Stimulated activated naive CD4-positive, alpha-beta T cell (primary cell): ENCODE measurements at regions not wholly inside any gene's neighbourhood (a gene's known extent, or its start where the extent isn't known, plus 50 kb on each side); places are given as distances from the start of the nearest gene placed in this dataset.
"Not testable (repeated sequence)": the region's sequence is repeated elsewhere in the genome, so short reads cannot be mapped to it uniquely, and the experiment has no call there.

Source experiments
- DNase-seq, 6 experiments: peaks; one replicate each; lab custom pipeline; 2025; lab: John Stamatoyannopoulos, UW

DNA sequence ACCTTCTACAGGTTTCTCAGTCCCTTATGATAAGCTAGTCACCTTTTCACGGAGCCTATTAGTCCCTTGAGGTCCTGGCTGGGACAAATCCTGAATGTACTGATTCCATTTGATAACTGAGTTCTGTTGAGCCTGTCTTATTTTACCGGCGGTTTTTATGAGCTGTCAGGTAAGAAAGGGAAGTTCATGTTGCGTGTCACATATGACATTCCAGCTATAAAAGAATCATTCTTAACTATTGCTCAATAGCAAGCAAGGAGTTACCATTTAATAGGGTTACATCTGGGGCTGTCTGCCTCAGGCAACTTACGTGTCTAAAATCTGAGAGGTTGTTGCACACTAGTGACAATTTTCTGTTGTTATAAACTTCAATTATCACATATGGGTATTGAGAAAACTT lies 394.6 kb downstream of the TECRL start:
- no peak for DNase-seq

DNA sequence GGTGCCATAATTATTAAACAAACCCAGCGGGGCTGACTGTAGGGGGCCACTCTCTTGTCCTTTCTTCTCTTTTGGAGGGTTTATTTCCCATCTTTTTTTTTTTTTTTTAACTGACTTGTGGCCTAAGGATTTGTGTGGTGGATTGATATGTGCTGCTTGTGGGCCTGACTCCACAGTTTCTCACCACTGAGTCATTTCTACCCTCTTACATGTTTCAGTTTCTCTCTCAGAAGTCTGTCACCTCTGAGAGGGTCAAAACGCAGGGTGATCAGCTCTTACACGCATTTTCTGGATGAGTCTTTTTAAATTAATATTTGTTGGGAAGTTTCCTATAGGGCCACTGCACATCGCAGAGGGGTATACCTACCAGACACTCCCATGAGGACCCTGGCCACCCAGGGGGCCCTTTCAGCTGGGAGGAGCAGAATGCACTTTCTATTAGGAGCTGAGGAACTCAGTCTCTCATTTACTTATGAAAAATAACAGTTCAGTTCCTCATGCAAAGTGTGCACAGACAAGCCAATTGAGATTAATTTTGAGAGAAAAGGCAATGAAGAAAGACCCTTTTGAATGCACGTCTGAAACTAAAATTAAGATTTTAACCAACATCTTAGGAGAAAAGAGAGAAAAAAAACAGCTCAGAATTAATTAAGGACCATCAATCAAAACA lies 407.9 kb downstream of the TECRL start:
- no peak for DNase-seq

DNA sequence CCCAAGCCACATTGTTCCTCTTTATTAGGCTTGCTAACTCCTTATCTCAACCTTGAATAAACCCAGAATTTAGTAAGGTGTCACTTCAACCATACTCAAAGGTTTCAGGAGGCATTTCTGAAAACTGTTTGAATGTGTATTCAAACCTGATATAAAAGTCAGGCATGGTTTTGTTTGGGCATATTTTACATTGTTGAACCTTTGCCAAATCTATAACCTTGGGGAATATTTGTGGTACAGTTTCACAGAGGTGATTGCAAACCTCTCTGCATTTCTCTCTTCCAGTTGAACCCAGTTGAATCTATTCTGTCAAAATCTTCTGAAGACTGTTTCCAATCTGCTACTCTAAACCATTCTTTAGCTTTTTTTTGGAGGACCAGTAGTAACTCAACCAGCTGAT lies 409.0 kb downstream of the TECRL start:
- no peak for DNase-seq

DNA sequence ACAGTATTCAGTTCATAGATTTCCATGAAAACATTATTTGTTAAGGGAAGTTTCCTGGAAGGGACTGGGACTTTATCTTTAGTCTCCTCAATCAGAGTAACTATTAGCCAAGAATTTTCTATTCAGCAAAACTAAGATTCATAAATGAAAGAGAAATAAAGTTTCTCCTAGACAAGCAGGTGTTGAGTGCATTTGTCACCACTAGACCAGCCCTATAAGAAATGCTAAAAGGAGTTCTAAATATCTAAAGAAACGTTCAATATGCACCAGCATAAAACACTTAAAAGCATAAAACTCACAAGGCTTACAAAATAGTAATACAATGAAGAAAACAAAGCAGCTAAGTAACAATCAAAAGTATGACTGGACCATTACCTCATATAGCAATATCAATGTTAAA lies 423.0 kb downstream of the TECRL start:
- DNase-seq, result no peak

DNA sequence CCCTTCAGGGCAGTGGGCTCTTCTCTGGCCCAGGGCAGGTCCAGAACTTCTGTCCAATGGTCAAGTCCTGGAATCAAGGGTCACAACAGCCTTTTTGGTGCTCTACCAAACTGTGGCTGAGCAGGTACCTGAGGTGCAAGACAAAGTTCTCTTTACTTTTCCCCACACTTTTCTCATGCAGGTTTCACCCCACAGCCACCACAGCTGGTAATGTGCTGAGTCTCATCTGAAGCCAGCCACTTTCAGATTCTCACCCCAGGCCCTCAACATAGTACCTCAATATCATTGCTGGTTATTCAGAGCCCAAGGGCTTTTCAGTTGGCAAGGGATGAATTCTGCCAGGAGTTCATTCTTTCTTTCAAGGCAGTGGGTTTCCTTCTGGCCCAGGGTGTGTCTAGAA lies 426.0 kb downstream of the TECRL start:
- no peak for DNase-seq

DNA sequence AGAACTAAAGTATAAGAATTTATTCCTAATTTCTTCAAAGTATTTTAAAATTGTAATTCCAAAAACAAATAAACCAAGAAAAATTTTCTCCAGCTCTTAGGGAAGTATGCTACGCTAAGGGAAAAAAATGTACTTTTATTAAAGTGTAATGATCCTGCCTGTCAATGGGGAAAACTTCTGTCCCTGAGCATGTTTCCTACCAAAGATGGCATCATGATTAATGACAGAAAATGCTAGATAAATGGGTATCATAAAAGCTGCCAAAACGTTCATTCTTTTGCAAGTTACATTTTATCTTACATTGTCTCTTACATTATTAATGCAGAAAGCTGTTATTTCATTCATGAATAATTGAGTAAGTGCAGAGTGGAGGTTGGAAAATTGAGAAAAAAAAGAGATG lies 443.4 kb downstream of the TECRL start:
- DNase-seq, result no peak

DNA sequence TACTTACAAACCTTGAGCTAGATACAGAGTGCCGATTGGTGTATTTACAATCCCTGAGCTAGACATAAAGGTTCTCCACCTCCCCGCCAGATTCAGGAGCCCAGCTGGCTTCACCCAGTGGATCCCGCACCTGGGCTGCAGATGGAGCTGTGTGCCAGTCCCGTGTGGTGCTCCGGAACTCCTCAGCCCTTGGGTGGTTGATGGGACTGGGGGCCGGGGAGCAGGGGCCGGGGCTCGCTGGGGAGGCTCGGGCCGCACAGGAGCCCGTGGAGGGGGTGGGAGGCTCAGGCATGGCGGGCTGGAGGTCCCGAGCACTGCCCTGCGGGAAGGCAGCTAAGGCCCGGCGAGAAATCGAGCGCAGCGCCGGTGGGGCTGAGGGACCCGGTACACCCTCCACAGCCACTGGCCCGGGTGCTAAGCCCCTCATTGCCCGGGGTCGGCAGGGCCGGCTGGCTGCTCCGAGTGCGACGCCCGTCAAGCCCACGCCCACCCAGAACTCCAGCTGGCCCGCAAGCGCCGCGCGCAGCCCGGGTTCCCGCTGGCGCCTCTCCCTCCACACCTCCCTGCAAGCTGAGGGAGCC lies 466.5 kb downstream of the TECRL start:
- DNase-seq, result not testable (repeated sequence)

DNA sequence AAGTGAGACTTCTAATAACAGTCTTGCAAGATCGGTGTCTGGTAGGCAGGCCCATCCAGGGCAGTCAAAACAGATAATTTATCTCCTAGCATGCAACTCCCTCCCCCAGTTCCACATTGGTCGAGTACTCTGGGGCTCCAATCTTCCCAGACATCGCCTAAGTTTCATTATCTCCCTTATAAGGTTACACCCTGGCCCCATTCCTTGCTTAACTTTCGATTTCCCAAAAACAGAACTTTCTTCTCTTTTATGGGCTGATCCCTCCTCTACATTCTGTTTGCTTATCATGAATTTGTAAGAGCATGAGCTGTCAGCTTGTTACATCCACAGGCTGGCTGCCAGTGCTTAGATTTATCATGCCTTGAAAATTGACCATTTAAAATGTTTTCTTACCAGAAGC lies 471.3 kb downstream of the TECRL start:
- no peak for DNase-seq

DNA sequence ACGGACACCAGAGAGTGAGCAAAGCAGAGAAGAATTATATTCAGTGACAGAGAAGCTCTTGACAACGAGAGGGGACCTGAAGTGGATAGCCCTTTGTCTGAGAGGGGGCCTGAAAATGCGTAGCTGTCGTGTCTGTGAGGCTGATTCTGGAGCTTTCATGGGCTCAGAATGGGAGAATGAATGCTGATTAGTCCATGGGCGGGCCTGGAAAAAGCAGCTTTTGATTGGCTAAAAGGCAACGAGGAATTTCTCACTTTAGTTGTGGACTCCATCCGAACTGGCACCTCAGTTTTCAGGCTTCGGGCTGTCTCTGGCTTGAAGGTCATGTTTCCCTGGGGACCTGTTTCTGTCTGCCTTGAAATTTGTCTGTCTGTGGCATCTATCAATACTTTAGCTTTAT lies 487.1 kb downstream of the TECRL start:
- no peak for DNase-seq

DNA sequence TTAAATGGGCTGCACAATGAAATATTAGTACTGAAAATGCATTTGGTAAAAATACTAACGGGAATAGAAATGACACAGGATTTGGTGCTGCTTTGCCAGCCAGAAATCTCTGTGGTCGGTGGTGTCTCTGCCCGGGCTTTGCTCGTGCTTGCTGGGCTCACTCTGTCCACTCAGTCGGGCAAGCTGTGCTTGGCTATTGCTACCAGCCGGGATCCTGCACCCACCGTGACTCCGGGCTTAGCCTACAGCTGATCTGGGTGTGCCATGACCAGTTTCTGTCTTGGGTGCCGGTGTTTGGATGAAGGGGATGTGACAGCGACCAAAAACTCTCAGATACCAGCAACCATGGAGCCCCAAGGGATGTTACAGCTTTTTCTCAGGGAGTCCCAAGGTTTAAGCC lies 487.7 kb downstream of the TECRL start:
- DNase-seq, result no peak

DNA sequence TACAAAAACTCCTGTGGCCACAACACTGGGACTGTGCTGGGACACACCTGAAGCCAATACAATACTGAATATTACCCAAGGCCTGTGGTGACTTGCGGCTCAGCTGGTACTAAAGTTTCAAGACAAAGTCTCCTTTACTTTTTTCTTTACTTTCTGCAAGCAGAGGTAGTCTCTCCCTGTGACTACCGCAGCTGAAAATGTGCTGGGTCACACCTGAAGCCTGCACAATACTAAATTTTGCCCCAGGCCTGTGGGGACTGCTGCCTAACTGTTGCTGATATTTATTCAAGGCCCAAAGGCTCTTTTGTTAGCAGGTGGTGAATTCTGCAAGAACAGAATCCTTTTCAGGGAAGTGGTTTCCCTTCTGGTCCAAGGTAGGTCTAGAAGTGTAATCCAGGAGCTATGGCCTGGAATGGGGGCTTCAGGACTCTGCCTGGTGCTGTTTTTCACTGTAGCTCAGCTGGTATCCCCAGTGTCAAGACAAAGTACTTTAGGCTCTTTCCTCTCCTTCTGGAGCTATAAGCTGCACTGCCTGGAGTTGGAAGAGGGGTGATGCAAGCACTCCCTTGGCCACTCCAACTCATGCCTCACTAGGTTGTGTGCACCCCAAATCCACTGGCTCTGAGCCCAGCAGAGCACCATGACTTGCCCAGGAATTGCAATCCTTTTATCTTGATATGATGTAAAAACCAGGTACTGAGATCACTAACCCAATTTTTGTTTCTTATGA lies 489.4 kb downstream of the TECRL start:
- no peak for DNase-seq

DNA sequence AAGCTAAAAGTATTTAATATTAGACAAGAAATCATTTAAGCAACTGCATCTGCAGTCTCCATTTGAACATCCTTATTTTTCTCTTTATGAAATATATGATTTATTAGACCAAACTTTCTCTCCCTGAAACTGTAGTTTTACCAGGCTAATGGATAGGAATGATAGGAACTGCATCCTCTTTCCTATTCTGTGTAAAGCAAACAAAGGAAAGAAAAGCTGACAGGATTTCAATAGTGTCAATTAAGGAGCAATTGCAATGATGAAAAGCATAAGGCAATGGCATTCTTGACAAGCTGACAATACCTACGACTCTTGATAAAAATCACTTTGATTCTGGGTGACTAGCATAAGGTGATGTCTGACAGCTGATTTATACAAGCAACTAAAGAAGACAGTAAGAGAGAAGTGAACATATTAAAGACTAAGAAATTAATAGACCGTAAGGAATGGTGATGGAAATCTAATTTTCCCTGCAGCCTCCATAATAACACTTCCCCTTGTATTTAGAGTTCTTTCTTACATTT lies 502.5 kb downstream of the TECRL start:
- DNase-seq, result no peak

DNA sequence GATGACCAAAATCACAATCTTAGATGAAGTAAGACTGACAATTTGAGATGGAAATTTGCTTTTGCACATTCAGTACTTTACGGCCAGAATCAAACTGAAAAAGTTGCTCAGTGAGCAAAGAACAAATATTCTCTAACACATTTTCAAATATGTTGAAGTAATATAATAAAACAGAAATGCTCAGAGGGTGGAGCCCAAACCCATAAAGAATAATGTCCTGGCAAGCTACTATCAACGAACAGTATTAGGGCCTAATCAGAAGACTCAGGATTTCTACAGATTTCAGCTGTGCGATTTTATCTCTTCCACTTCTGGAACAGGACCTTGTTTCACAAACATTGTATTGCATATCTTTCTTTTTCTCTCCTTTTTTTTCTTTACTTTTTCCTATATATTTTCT lies 505.0 kb downstream of the TECRL start:
- DNase-seq, result no peak

DNA sequence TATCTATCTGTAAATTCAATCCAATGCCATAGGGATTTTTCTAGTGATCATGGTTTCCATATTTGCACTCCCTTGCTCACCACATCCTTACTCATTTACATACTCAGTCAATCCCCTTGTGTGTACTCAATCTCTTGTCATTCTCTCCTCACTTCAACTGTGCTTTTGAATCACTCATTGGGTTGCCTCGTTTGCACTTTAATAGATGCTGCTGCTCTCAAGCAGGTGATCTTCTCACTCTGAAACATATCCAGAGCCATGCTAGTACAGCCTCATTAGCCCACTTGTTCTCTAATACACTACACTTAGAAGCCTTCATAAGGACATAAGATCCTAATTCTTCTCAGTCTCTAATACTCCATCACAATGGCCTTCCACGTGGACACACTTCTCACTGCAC lies 507.9 kb downstream of the TECRL start:
- no peak for DNase-seq

DNA sequence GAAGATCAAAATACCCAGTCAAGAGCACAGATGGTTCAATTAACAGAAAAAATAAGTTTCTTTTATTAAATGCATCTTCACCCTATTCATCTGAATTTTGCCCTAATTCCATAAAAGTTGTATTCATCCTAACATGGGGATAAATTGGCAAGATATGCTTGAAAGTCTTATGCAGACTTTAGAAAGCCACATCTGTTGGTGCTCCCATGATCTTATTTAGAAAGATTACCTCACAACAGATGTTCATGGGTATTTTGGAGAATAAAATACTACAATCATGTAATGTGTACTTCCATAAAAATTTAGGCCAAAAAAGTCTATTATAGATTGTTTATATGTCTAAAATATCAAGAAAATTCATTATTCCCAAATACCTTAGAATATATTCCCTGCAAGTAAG lies 510.3 kb downstream of the TECRL start:
- no peak for DNase-seq

DNA sequence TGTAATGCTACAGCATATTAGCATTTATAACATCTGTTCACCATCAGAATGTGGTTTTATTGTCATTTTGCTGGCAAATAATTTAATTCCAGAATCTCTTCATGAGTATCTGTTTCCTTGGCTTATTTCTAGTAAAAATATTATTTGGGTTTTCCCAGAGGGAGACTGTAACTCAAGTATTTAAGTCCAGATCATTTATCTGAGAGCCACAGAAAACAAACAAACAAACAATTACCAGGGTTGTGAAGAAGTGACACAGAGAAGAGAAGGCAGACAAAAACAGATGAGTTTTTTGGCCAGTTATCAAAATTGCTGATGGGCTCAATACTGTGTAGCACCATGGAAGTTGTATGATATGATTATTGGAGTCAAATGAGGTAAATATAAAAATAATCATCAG lies 515.1 kb downstream of the TECRL start:
- no peak for DNase-seq

DNA sequence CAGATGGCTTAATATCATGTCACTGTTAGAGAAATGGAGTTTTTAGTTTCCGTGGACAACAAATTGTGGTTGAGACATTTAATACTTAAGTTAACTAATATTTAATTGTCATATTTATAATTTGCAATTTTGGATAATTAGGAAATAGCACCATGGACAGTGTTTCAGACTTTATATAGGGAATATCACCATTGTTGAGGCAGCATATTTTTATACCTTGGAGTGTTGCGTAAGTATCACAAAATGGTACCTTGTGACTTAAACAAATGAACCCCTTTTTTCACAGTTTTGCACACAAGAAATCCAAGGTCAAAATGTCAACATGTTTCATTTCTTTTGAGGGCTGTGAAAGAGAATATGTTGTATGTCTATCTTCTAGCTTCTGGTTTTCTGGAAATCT lies 539.9 kb downstream of the TECRL start:
- no peak for DNase-seq

DNA sequence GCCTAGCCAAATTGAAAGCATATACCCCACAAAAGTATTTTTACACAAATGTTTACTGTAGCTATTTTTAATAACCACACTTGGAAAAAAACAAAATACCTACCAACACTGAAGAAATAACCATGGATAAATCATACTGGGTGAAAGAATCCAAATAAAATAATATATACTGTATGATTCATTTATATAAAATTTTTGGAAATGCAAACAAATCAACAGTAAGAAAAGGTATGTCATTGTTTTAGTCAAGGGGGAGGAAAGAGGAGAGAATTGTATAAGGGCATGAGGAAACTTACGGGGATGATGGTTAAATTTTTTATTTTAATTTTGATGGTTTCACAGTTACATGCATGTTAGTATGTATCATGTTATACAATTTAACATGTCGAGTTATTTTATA lies 557.8 kb downstream of the TECRL start:
- no peak for DNase-seq

DNA sequence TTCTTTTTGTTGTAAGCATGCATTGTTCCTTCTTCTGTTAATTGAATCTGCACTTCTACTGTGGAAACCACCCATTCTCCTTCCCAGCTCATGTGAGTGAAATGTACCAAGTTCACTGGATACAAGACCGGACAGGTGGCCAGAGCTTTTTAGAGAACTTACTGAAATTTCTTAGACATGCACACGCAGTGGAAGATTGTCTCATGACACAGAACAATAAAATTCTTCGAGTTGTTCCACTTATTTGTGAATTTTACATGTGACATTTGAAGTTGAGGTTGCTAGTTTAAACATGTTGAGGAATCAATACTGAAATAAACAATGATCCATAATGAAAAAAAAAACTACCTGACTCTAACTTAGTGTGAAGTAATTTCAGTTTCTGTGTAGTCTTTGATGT lies 568.0 kb downstream of the TECRL start:
- no peak for DNase-seq

DNA sequence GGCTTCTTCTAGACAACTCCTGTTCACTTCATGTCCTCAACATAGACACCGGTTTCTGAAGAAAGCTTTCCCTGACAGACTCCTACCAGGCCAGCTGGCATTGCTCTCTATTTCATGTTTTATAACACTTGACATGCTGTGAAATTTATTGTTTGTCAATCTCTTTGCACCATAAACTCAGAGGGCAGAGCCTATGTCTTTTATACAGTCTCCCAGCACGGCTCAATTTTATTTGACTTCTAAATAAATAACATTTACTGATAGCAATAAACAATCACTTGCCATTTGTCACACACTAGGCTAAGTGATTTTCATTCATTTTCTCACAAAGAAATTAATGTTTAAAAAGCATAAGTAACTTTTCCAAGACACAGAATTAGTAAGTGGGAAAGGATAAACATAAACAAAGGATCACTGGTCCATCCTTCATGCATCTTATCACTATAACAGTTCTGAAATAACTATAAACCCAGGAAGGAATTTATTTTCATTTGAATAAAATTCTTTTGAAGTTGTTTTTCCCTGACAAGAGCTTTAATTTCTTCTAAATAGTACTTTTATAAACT lies 577.6 kb downstream of the TECRL start:
- DNase-seq, result no peak

DNA sequence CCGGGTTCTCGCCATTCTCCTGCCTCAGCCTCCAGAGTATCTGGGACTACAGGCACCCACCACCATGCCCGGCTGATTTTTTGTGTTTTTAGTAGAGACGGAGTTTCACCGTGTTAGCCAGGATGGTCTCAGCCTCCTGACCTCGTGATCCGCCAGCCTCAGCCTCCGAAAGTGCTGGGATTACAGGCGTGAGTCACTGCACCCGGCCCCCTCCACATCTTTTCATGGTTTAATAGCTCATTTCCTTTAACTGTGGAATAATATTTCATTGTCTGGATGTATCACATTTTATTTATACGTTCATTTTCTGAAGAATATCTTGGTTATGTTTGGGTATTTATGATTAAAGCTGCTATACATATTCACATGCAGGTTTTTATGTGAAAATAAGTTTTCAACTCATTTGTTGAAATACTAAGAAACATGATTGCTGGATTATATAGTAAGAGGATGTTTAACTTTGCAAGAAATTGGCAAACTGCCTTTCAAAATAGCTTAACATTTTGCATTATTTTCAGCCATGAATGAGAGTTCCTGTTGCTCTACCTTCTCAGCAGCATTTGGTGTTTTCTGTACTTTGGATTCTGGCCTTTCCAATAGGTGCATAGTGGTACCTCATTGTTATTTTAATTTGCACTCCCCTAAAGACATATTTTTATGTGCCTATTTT lies 591.9 kb downstream of the TECRL start:
- no peak for DNase-seq

DNA sequence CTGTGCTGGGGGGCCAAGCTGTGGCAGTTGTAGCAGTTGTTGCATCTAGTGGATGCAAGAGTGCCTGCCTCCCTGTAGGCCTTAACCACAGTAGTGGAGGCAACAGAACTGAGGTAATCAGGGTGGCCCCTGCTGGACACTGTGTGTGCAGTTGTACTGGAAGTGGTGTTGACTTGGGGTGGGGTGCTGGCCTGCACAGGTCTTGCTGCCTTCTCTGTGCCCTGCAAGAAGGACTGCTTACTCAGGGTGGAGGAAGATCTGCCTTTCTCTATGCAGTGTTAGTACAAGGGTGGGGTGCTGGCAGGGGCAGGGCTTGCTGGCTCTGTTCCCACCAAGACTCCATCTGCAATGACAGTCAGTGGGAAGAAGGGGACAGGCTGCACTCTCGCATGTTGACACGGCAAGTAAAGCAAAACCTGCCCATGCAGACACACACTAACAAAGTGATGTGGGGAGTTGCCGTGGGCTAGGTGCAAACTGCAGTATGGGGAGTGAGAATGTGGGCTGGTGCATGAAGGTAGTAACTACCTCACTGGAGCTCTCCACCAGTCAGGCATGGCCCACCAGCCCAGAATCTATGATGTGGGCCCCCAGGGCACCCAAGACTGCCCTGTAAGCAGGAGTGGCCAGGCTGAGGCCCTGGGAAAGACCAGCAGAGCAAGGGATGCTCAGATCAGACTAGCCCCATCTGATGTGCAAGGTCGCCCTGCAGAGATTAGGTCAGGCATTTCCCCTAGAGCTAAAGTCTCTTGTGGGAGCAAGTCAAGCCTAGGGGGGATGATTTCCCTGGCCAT lies 594.9 kb downstream of the TECRL start:
- DNase-seq, result no peak
